Superior temporal gyrus (tissue), 1 donor: ENCODE measurements at regions not wholly inside any gene's neighbourhood (a gene's known extent, or its start where the extent isn't known, plus 50 kb on each side); places are given as distances from the start of the nearest gene placed in this dataset.
A peak's percentile ranks its signal among the peaks of the same experiment; 100 is the strongest.
"Not testable (repeated sequence)": the region's sequence is repeated elsewhere in the genome, so short reads cannot be mapped to it uniquely, and the experiment has no call there.

Experiments used
- DNase-seq: peaks from one replicate; pipeline ENCODE4 v3.0.0-alpha.2; 2016; ENCODE audit errors: extremely low spot score

DNA sequence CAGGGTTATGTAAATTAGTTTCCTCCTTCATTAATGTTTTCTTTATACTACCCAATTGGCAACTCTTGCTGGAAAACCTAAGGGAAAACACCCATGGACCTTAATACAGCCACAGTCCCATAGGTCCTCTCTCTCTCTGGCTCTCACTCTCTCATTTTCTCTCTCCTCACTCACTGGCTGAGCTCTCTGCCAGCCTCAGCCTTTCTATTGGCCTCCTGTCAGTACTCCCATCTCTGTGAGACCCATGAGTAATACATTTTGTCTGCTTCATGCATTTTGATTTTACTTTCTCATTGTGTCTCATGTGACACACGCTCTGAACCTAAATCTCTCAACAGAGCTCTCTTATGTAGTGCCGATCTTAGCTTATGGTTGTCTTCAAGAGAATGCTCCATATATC, 907.5 kb downstream of the C6orf118 start:
- DNase-seq = no peak

DNA sequence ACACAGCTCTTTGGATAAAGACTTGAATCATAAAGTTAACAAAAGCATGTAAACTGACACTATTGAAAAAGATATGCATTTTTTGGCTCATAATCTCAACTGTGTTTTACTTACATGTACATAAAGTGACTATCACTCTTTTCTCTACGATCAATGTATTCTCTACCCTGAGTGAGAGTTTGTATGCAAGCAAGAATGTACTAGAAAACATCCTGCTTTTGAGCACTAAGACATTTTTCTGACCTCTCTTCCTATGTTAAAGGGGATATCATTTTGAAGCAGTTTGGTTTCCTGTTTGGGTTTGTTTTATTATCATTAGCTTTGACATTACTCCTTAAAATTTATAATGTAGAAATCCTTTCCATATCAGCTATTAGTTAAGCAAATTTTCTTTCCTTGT, 910.8 kb downstream of the C6orf118 start:
- DNase-seq = no peak

DNA sequence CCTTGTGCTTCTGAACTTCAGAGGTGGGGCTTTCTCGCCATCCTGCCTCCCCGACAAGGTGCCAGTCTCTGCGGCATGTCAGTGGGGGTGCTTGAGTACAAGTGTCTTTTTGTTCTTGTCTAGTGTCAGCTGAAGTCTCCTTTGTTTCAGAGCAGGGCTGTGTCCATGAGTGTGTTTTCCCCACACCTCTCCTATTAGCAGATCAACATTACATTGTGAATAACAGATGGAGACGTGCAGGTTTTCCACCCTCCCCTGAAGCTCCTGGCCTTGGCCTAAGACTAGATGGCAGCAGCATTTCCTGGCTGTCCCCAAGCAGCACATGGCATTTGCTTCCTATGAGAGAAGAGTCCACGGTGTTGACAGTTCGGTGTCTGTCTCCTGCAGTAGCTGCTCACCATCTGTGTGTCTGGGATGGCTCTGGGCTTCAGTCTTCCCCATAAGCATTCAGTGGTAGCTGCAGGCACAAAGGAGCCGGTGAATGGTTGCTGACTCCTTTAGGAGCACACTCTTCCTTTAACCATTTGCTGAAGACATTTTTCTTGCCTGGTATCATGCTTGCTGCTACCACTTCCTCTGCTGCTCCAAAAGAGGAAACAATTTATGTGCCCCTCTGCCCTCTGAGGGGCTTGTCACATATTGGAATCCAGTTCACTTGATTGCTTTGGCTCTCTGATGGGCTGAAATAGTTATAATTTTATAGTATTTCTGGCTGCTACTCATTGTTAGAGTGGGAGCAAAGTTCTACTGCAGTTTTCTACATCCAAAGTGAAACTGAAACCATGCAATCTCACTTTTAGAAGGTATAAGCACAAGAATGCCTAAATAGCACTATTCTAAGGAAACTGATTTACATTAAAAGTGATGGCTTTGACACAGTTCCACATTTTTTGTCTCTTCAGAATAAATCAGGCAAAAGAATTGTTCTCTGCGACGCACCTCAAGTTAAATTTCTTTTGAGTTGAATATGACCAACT, 913.0 kb downstream of the C6orf118 start:
- peak; percentile 82 for DNase-seq

GRCh38 chr6:164379795-164380194, 929.6 kb downstream of the C6orf118 start:
- DNase-seq = no peak

GRCh38 chr6:164378330-164378729, 931.1 kb downstream of the C6orf118 start:
- DNase-seq = no peak

DNA sequence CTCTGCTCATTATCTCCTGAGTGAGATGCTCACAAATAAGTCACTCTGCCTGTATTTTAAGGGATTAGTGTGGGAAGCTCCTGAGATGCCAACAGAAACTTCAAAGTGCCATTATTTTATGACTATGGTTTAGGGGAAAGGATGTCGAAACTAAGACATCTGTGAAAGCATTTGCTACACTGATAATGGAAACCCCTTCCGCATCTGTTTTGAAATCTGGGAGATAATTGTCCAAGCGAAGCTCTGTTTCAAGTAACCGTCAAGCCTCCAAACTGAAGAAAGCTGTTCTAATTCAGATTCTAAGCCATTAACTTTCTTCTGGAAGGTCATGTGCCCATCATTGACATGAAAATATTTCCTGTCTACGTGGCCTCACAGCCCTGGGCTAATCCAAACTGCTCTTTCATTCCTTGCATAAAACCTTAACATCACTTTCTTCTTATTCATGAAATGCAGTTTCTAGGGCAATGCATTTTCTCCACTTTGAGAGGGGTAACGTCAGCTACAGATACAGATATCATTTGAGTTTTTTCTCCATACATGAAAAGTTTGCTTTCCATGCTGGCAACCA, 932.0 kb downstream of the C6orf118 start:
- DNase-seq = no peak

- DNase-seq = no peak
Measured at GRCh38 chr6:164370773-164371172, 938.6 kb downstream of the C6orf118 start.

DNA sequence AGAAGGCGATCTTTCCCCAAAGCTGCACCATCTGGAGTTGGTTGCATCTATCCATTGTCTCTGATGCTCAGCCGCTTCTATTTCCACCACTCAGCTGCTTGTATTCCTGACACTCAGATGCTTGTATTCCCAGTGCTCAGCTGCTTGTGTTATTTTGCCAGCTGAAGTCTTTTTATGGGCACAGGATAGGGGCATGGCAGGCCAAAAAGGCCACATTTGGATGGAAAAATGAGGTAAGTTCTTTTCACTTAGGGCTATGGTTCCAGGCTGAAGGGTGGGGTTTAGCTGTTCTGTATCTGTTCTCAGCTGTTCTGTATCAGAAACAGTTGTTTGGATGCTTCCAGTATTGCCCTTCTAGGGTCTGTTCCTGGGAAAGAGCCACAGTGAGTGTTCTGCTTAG, 944.9 kb downstream of the QKI start:
- DNase-seq = no peak

GRCh38 chr6:164359036-164359435, 944.5 kb downstream of the QKI start:
- no peak for DNase-seq

DNA sequence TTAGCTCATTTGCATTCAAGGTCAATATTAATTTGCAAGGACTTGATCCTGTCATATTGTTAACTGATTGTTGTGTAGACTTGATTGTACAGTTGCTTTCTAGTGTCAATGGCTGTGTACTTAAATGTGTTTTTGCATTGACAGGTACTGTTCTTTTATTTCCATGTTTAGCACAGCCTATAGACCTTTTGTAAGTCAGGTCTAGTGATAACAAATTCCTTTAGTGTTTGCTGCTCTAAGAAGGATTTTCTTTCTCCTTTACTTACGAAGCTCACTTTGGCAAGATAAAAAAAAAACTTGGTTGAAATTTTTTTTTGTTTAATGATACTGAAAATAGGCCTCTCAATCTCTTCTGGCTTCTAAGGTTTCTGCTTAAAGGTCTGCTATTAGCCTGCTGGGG, 942.3 kb downstream of the QKI start:
- DNase-seq = no peak

DNA sequence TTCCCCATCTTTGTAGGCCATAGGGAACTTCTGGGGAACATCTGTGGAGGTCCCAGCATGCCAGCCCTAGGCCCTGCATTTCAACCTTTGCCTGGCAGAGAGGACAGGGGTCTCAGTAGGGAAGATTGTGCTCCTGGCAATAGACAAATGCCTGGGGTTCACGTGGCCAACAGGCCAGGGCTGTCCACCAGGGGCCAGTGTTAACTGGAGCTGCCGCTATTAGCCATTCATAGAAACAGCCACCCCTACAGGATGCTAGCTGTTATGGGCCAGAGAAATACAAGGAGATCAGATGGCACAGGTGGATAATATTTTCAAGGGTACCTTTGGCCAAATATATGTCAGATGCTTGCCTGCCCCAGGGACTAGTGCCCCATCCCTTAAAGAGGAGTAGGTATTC, 932.9 kb downstream of the QKI start:
- no peak for DNase-seq

- DNase-seq = no peak
Measured at GRCh38 chr6:164346631-164347030, 932.1 kb downstream of the QKI start.

- DNase-seq = no peak
Measured at GRCh38 chr6:164345806-164346496, 931.4 kb downstream of the QKI start.

DNA sequence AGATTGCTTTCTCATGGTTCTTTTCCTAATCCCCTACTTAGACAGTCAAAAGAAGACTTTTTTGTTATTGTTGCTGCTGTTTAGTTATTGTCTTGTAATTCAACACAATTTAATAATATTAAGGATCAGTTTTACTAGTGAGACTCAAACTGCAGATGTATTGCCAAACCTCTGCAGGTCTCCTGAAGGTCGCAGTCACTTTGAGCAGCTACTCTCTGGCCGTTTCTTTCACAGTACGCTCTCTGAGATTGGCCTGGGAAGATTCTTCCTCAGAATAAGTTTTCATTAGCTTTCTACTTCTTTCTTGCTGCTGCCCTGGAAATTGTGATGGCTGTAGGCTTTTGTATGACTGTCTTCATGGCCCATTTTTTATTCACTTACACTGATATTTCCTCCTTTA, 930.8 kb downstream of the QKI start:
- DNase-seq = no peak

DNA sequence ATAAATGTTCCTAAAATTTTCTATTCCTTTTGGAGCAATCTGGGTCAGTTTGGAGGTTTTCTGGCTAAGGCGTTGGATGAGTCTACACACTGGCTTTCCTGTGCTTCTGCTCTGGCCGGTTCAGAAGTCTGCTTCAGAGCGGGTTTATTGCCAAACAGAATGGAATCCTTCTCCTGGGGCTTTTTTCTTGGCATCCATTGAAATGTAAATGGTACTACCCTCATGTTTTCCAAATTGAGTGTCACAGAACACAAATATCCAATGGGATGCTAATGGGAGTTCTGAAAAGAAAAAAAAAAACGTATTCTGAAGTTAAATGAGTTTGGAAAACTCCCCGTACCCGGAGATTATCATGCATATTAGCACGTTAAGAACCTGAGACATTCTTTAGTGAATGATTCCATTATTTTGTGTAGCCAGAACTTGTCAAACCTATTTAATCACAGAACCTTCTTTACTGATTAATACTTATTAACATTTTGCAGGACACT, 930.3 kb downstream of the QKI start:
- peak; percentile 23 for DNase-seq

GRCh38 chr6:164339442-164339841, 924.9 kb downstream of the QKI start:
- DNase-seq = not testable (repeated sequence)

- DNase-seq = no peak
Measured at GRCh38 chr6:164337925-164338397, 923.4 kb downstream of the QKI start.

DNA sequence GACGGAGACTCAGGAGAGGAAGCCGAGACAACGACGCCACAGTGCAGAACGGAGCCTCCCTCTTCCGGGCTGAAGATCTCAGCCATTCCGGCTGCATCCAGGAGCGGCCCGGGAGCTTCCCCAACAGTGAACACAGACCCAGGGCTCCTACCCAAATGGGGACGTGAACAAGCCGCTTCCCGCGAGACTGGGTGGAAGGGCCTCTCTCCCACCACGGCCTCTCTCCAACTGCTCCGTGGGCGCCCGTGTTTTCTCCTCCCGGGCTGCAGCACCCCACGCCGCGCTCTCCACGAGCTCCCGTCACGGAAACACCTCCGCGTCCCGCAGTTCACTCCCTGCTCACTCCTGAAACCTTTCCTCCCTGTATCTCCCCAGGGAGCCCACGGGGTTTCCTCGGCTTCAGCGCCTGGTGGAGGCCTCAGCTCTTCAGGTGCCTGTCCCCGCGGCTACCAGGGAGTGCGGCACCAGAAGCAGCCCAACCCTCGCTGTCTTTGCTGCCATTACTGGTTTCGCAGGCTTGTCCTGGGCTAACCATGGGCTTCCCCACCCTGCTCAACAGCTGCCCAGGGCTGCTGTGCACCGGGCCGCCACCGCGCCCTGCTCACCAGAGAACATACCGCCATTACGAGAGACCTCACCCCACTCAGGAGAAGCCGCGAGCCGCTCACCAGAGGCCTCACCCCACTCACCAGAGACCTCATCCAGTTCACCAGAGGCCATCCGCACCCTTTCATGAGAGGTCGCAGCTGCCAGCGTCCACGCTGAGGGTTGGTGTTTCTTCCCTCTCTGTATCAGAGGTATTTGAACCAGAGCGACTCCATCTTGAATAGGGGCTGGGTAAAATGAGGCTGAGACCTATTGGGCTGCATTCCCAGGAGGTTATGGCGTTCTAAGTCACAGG, 922.8 kb downstream of the QKI start:
- no peak for DNase-seq

DNA sequence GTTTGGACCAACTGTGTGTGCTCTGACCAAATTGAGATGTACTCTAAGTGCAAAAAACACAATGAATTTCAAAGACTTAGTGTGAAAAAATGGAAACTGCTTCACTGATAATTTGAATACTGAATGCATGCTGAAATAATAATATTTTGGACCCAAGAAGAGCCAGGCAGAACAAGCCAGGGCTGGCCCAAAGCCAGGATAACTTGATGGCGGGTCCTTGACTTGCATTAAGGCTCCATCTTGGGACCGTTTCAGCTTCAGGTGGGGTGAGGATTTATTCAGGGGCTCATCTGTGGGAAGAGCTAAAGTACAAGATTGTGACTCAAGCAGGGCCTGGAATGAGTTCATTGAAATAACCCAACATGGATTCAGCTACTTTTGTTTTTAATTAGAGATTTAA, 921.9 kb downstream of the QKI start:
- no peak for DNase-seq

DNA sequence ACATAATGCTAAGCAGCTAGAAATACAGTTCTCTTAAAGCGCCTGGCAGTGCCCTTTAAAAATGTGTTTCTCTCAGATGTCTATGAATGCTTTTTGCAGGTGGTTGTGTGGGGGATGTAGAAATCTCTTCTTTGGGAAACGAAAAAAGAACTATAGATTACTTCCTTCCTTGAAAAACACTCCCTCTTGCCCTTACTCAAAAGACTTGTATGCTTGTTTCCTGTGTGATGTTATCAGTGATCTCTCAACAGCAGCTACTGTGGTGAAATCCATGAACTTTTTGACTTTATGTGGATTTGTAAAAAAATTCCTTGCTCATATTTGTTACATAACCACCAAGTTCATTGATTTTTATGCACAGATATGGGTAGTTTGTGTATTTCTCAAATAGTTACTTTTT, 916.5 kb downstream of the QKI start:
- DNase-seq = no peak

- no peak for DNase-seq
Measured at GRCh38 chr6:164325168-164325567, 910.6 kb downstream of the QKI start.
